Prostate gland (tissue), 2 donors: ENCODE measurements at regions not wholly inside any gene's neighbourhood (a gene's known extent, or its start where the extent isn't known, plus 50 kb on each side); places are given as distances from the start of the nearest gene placed in this dataset.

Source experiments
- CTCF ChIP-seq, 4 experiments: fragments of 200-600 bp in 2 of 4; fragments of 450-650 bp in 2 of 4; sonication (generic) in 2 of 4; IDR thresholded peaks; 1 replicate in 3 of 4; 2 replicates in 1 of 4; pipeline ENCODE4 v1.5.1; 2016 to 2019; ENCODE audit warnings: antibody characterized with exemption in 4 of 4, mild to moderate bottlenecking in 2 of 4, moderate library complexity in 2 of 4
- POLR2AphosphoS5 ChIP-seq: sonication (generic); formaldehyde crosslinking; IDR thresholded peaks from one replicate; pipeline ENCODE4 v1.6.1; 2017; ENCODE audit warnings: antibody characterized with exemption

- no peak for TF ChIP-seq CTCF (IDR thresholded peaks at IDR 0.05)
- no peak for TF ChIP-seq POLR2AphosphoS5
Measured at GRCh38 chr3:81951636-81952035, 190.2 kb upstream of the GBE1 start.
